A549 (cell line): ENCODE measurements at regions not wholly inside any gene's neighbourhood (a gene's known extent, or its start where the extent isn't known, plus 50 kb on each side); places are given as distances from the start of the nearest gene placed in this dataset.

Experiments used
- CBX2 ChIP-seq: fragments of 200-600 bp; sonication (generic); IDR thresholded peaks from 2 replicates; pipeline ENCODE4 v1.6.1; 2016; ENCODE audit warnings: low read depth, mild to moderate bottlenecking, borderline replicate concordance
- CEBPB ChIP-seq, 2 experiments: fragments of >200 bp in 1 of 2; sonication (Bioruptor Twin) in 1 of 2; formaldehyde crosslinking in 1 of 2; IDR thresholded peaks; 2 replicates each; pipeline ENCODE4 v1.6.1; 2012 to 2016
- CTCF ChIP-seq: fragments of >200 bp; sonication (Bioruptor Twin); formaldehyde crosslinking; IDR thresholded peaks from 3 replicates; pipeline ENCODE4 v1.5.1; 2016
- HOXA7 ChIP-seq: fragments of 250-450 bp; sonication (Bioruptor Pico); IDR thresholded peaks from 2 replicates; pipeline ENCODE4 v1.5.0; 2020; ENCODE audit warnings: mild to moderate bottlenecking, moderate library complexity
- JUN ChIP-seq, 2 experiments: fragments of >200 bp; sonication (Bioruptor Twin); formaldehyde crosslinking; IDR thresholded peaks; 2 replicates in 1 of 2; 3 replicates in 1 of 2; pipeline ENCODE4 v1.6.1; 2016 to 2017
- NR3C1 ChIP-seq: fragments of >200 bp; sonication (Bioruptor Twin); formaldehyde crosslinking; IDR thresholded peaks from 3 replicates; pipeline ENCODE4 v1.6.1; 2017
- POLR2A ChIP-seq: IDR thresholded peaks from 2 replicates; pipeline ENCODE4 v1.6.1; 2012; ENCODE audit warnings: mild to moderate bottlenecking, low read length
- RAD21 ChIP-seq, 2 experiments: fragments of >200 bp in 1 of 2; sonication (Bioruptor Twin) in 1 of 2; formaldehyde crosslinking in 1 of 2; IDR thresholded peaks in 1 of 2; conservative IDR thresholded peaks in 1 of 2; 2 replicates in 1 of 2; 3 replicates in 1 of 2; pipeline ENCODE4 v1.6.1; 2012 to 2018; ENCODE audit warnings: inconsistent platforms in 1 of 2
- TFCP2L1 ChIP-seq: fragments of 250-450 bp; sonication (Bioruptor Pico); IDR thresholded peaks from 2 replicates; pipeline ENCODE4 v1.5.0; 2021; ENCODE audit warnings: mild to moderate bottlenecking

GRCh38 chr16:65480281-65481091 is 358.6 kb upstream of the CDH11 start:
- TF ChIP-seq CEBPB (IDR thresholded peaks at IDR 0.05) (no peak), POLR2A (no peak), NR3C1 (no peak), CTCF (no peak), CBX2 (no peak), RAD21 (conservative IDR thresholded peaks at IDR 0.05 in 1 of 2, IDR thresholded peaks at IDR 0.05 in 1 of 2) (no peak), TFCP2L1 (CRISPR knock-in tag) (no peak), JUN (IDR thresholded peaks at IDR 0.05) (no peak), HOXA7 (no peak)
